SK-N-SH (cell line): ENCODE measurements at regions not wholly inside any gene's neighbourhood (a gene's known extent, or its start where the extent isn't known, plus 50 kb on each side); places are given as distances from the start of the nearest gene placed in this dataset.

ENCODE experiments used
- CTCF ChIA-PET: fragments of 300-600, 350-600 bp; formaldehyde crosslinking; extraction: SDS; loops from one replicate; lab custom pipeline; 2021; lab: Yijun Ruan, JAX
- POLR2A ChIA-PET: fragments of 350-600 bp; sonication (Branson Sonifier 250); formaldehyde crosslinking; extraction: SDS; loops from one replicate; lab custom pipeline; 2020; ENCODE audit warnings: antibody characterized with exemption, inconsistent platforms; lab: Yijun Ruan, JAX
- DNase-seq: peaks from one replicate; pipeline ENCODE4 v3.0.0; 2012
- H2AFZ ChIP-seq: fragments of 200-600 bp; sonication (generic); 2 replicates; pipeline ENCODE4 v1.8.1; 2016; ENCODE audit warnings: antibody characterized with exemption, mild to moderate bottlenecking, low read depth
- H3F3A ChIP-seq: fragments of 200-600 bp; sonication (generic); replicated peaks from 2 replicates; pipeline ENCODE3; 2016; ENCODE audit warnings: antibody characterized with exemption, mild to moderate bottlenecking; ENCODE audit not compliant: insufficient read depth
- H3K27ac ChIP-seq, 2 experiments: fragments of 200-500 bp in 1 of 2; fragments of 200-600 bp in 1 of 2; sonication (Bioruptor generic) in 1 of 2; sonication (generic), shearing (Covaris generic) in 1 of 2; 2 replicates each; pipeline versions ENCODE4 v1.5.1 to v1.6.1; 2014 to 2016; ENCODE audit warnings: low read depth in 2 of 2, inconsistent platforms in 1 of 2, low read length in 1 of 2, mild to moderate bottlenecking in 1 of 2, mixed read lengths in 1 of 2
- H3K27me3 ChIP-seq: fragments of 200-600 bp; sonication (generic), shearing (Covaris generic); 2 replicates; pipeline ENCODE4 v1.6.1; 2016; ENCODE audit warnings: mixed run types; ENCODE audit not compliant: insufficient read depth
- H3K36me3 ChIP-seq, 2 experiments: fragments of 200-500 bp in 1 of 2; fragments of 200-600 bp in 1 of 2; sonication (Bioruptor generic) in 1 of 2; sonication (generic) in 1 of 2; replicated peaks in 1 of 2; 2 replicates each; pipeline versions ENCODE3 to v1.5.1; 2014 to 2016; ENCODE audit warnings: low read length in 1 of 2, mild to moderate bottlenecking in 1 of 2; ENCODE audit not compliant: insufficient read depth in 2 of 2, control insufficient read depth in 1 of 2
- H3K4me1 ChIP-seq, 2 experiments: fragments of 200-500 bp in 1 of 2; fragments of 200-600 bp in 1 of 2; sonication (Bioruptor generic) in 1 of 2; sonication (generic), shearing (Covaris generic) in 1 of 2; 2 replicates each; pipeline versions ENCODE4 v1.5.1 to v1.6.1; 2014 to 2016; ENCODE audit warnings: low read depth in 1 of 2, low read length in 1 of 2, mixed run types in 1 of 2; ENCODE audit not compliant: insufficient read depth in 2 of 2, control insufficient read depth in 1 of 2
- H3K4me2 ChIP-seq: fragments of 200-600 bp; sonication (generic), shearing (Covaris generic); 2 replicates; pipeline ENCODE4 v1.6.1; 2017; ENCODE audit warnings: mixed run types
- H3K4me3 ChIP-seq, 2 experiments: fragments of 200-500 bp in 1 of 2; fragments of 200-600 bp in 1 of 2; sonication (Bioruptor generic) in 1 of 2; sonication (generic), shearing (Covaris generic) in 1 of 2; 2 replicates each; pipeline versions ENCODE4 v1.5.1 to v1.8.1; 2014 to 2016; ENCODE audit warnings: low read depth in 2 of 2, inconsistent platforms in 1 of 2, low read length in 1 of 2, mild to moderate bottlenecking in 1 of 2, mixed read lengths in 1 of 2, moderate library complexity in 1 of 2
- H3K79me2 ChIP-seq: fragments of 200-600 bp; sonication (generic); 2 replicates; pipeline ENCODE4 v1.8.1; 2017; ENCODE audit warnings: mild to moderate bottlenecking; ENCODE audit not compliant: insufficient read depth
- H3K9ac ChIP-seq: fragments of 200-600 bp; sonication (generic); 2 replicates; pipeline ENCODE4 v1.6.1; 2017; ENCODE audit warnings: mixed run types
- H3K9me2 ChIP-seq: fragments of 200-600 bp; sonication (generic); 2 replicates; pipeline ENCODE4 v1.6.1; 2017; ENCODE audit warnings: mixed run types
- H3K9me3 ChIP-seq: fragments of 200-600 bp; sonication (generic); 2 replicates; pipeline ENCODE4 v1.6.1; 2017; ENCODE audit warnings: mixed run types, mild to moderate bottlenecking, moderate library complexity
- H4K20me1 ChIP-seq: fragments of 200-600 bp; sonication (generic); 2 replicates; pipeline ENCODE4 v1.6.1; 2017; ENCODE audit warnings: mild to moderate bottlenecking, mixed run types; ENCODE audit not compliant: insufficient read depth
- CHD2 ChIP-seq: fragments of 150-350 bp; IDR thresholded peaks from 2 replicates; pipeline ENCODE4 v1.6.1; 2018; ENCODE audit warnings: low read length; ENCODE audit not compliant: partially characterized antibody
- ELF1 ChIP-seq: IDR thresholded peaks from 2 replicates; pipeline ENCODE4 v1.4.0; 2012
- EP300 ChIP-seq, 2 experiments: IDR thresholded peaks; 2 replicates each; pipeline versions ENCODE4 v1.4.0 to v1.6.1; 2012; ENCODE audit warnings: borderline replicate concordance in 1 of 2, low read depth in 1 of 2, low read length in 1 of 2
- EZH2phosphoT487 ChIP-seq: fragments of 200-600 bp; sonication (generic); IDR thresholded peaks from 2 replicates; pipeline ENCODE4 v1.6.1; 2017; ENCODE audit warnings: low read depth, mixed run types, mild to moderate bottlenecking, antibody characterized with exemption, moderate library complexity, borderline replicate concordance
- FOSL2 ChIP-seq: IDR thresholded peaks from 2 replicates; pipeline ENCODE4 v1.4.0; 2012; ENCODE audit warnings: low read depth, mild to moderate bottlenecking, moderate library complexity, borderline replicate concordance
- FOXJ3 ChIP-seq: sonication (generic); formaldehyde crosslinking; IDR thresholded peaks from 2 replicates; pipeline ENCODE4 v1.5.1; 2020; ENCODE audit warnings: mild to moderate bottlenecking, missing genetic modification reagents
- GABPA ChIP-seq: IDR thresholded peaks from 2 replicates; pipeline ENCODE4 v1.4.0; 2012; ENCODE audit warnings: low read depth, mild to moderate bottlenecking
- JUND ChIP-seq: IDR thresholded peaks from 2 replicates; pipeline ENCODE4 v1.4.0; 2012
- MEF2A ChIP-seq: IDR thresholded peaks from 2 replicates; pipeline ENCODE4 v1.4.0; 2012; ENCODE audit warnings: low read depth, borderline replicate concordance
- NFIC ChIP-seq: IDR thresholded peaks from 2 replicates; pipeline ENCODE4 v1.4.0; 2012; ENCODE audit warnings: borderline replicate concordance
- POLR2AphosphoS5 ChIP-seq: IDR thresholded peaks from 2 replicates; pipeline ENCODE4 v1.6.1; 2012; ENCODE audit warnings: low read depth, low read length
- RAD21 ChIP-seq: IDR thresholded peaks from 2 replicates; pipeline ENCODE4 v1.6.1; 2012; ENCODE audit warnings: mild to moderate bottlenecking, low read length
- RCOR1 ChIP-seq: fragments of 150-350 bp; IDR thresholded peaks from 2 replicates; pipeline ENCODE4 v1.6.1; 2017; ENCODE audit warnings: antibody characterized with exemption, low read length
- RFX5 ChIP-seq: IDR thresholded peaks from 2 replicates; pipeline ENCODE4 v1.6.1; 2012; ENCODE audit warnings: mild to moderate bottlenecking, improper control_type of control experiment, low read length
- RXRA ChIP-seq: IDR thresholded peaks from 2 replicates; pipeline ENCODE4 v1.4.0; 2012; ENCODE audit warnings: low read depth, mild to moderate bottlenecking, borderline replicate concordance
- SIN3A ChIP-seq: IDR thresholded peaks from 2 replicates; pipeline ENCODE4 v1.6.1; 2012; ENCODE audit warnings: low read depth, mild to moderate bottlenecking, low read length, moderate library complexity, borderline replicate concordance
- TAF1 ChIP-seq: IDR thresholded peaks from 2 replicates; pipeline ENCODE4 v1.6.1; 2012; ENCODE audit warnings: low read depth, mild to moderate bottlenecking, low read length, moderate library complexity, borderline replicate concordance
- TCF12 ChIP-seq: IDR thresholded peaks from 2 replicates; pipeline ENCODE4 v1.4.0; 2012
- YY1 ChIP-seq: IDR thresholded peaks from 2 replicates; pipeline ENCODE4 v1.4.0; 2012; ENCODE audit warnings: low read depth, mild to moderate bottlenecking
- WGBS: methylation state at CpG from one replicate; pipeline ENCODE4 v1.1.6; 2017; ENCODE audit warnings: low lambda C conversion rate; 5-methylcytosine and 5-hydroxymethylcytosine counted together
- TF ChIP-seq, protein P1 (sequence below): fragments of 200-600 bp; sonication (generic); IDR thresholded peaks from 2 replicates; pipeline ENCODE4 v1.6.1; 2017; ENCODE audit warnings: antibody characterized with exemption, mild to moderate bottlenecking, moderate library complexity
- TF ChIP-seq, protein P2 (sequence below): IDR thresholded peaks from 2 replicates; pipeline ENCODE4 v1.4.0; 2012; ENCODE audit warnings: low read depth
- TF ChIP-seq, protein P3 (sequence below): fragments of 150-350 bp; IDR thresholded peaks from 2 replicates; pipeline ENCODE4 v1.6.1; 2016; ENCODE audit warnings: mild to moderate bottlenecking, low read depth, low read length

DNA sequence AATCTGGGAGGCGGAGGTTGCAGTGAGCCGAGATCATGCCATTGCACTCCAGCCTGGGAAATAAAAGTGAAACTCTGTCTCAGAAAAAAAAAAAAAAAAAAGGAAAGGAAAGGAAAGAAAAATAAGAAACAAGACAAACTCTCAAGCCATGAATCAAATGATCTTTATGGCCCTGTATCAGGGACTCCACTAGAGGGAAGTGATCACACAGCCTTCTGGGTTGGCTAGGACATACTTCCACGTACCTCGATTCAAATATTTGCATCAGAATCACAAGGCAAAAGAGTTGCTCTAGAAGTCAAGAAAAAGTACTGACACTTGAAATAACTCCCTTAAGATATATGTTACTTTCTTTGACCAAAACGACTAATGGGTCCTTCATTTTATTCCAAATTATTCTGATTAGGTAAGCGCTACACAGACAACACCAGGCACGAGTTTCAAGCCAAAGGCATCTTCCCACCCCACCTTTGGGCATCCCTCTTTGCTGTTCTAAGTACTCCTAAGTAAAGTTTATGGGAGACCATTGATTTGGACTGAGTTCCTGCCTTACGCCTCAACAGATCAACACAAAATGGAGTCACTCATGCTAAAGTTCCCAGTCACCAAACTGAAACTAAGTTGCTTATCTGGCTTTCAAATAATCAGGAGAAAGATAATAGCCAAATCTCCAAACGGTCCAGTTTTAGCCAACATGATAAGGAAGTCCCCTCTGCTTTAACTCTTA lies 77.5 kb upstream of the NT5E start:
- POLR2A ChIA-PET = no interaction called here
- H3K27me3 ChIP-seq = no peaks in the 10 kb centered on the region
- peaks cover 9% of the 10 kb centered on the region for H3F3A ChIP-seq
- no peaks in the 10 kb centered on the region for H3K9me2 ChIP-seq
- H3K4me3 ChIP-seq = no peak overlapping the region
- H3K9ac ChIP-seq = no peak overlapping the region
- 81% methylated on average over 9 of the region's 9 CpGs for WGBS
- TF ChIP-seq, protein P1, sequence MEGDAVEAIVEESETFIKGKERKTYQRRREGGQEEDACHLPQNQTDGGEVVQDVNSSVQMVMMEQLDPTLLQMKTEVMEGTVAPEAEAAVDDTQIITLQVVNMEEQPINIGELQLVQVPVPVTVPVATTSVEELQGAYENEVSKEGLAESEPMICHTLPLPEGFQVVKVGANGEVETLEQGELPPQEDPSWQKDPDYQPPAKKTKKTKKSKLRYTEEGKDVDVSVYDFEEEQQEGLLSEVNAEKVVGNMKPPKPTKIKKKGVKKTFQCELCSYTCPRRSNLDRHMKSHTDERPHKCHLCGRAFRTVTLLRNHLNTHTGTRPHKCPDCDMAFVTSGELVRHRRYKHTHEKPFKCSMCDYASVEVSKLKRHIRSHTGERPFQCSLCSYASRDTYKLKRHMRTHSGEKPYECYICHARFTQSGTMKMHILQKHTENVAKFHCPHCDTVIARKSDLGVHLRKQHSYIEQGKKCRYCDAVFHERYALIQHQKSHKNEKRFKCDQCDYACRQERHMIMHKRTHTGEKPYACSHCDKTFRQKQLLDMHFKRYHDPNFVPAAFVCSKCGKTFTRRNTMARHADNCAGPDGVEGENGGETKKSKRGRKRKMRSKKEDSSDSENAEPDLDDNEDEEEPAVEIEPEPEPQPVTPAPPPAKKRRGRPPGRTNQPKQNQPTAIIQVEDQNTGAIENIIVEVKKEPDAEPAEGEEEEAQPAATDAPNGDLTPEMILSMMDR = peak; percentile 8; the same call in 1 of the 2 replicates
- TF ChIP-seq TAF1 (no peak), RAD21 (0 out of 2 replicates have a peak, but pooled peaks have one; percentile 16)
- DNase-seq = no peak
- H2AFZ ChIP-seq = no peak overlapping the region; the same call in 1 of the 2 replicates
- H3K27ac ChIP-seq = no peak overlapping the region
- H3K79me2 ChIP-seq = no peaks in the 10 kb centered on the region
- no peaks in the 10 kb centered on the region for H3K4me1 ChIP-seq
- H3K36me3 ChIP-seq = no peaks in the 10 kb centered on the region
- CTCF ChIA-PET = interaction anchor here (1.6 kb wide), 1 partner anchor 111 kb away, joined by 8 read pairs; no protein-coding TSS in a partner anchor
- H3K4me2 ChIP-seq = no peak overlapping the region
- no peaks in the 10 kb centered on the region for H3K9me3 ChIP-seq
- H4K20me1 ChIP-seq = no peaks in the 10 kb centered on the region

DNA sequence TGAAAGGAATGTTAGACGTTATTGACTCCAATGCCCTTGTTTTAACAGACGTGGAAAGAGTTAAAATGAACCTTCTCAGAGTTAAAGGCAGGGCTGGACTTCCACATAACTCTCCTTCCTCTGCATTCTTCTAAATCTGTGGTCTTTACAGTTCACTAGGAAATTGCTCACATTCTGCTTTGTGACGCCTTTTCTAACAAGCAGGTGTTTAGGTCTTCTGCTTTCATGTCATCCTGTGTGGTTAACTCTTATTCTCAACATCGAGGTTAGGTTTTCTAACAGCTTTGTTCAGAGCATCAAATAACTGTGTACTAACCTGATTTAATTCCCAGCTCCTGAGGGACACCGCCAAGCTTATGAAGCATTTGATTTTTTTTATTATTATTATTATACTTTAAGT lies 81.3 kb upstream of the NT5E start:
- H3K27ac ChIP-seq = no peak overlapping the region
- TF ChIP-seq NFIC = no peak
- no peak for TF ChIP-seq CHD2
- TF ChIP-seq POLR2AphosphoS5 = no peak
- TF ChIP-seq, protein P2, sequence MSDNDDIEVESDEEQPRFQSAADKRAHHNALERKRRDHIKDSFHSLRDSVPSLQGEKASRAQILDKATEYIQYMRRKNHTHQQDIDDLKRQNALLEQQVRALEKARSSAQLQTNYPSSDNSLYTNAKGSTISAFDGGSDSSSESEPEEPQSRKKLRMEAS = no peak
- TF ChIP-seq JUND = no peak
- no peak for TF ChIP-seq FOXJ3 (CRISPR knock-in tag)
- no peak for TF ChIP-seq EP300 (IDR thresholded peaks at IDR 0.05; ENCODE audit: borderline replicate concordance in 1 of 2, low read depth in 1 of 2, low read length in 1 of 2)
- no peak for TF ChIP-seq RFX5
- TF ChIP-seq, protein P3, sequence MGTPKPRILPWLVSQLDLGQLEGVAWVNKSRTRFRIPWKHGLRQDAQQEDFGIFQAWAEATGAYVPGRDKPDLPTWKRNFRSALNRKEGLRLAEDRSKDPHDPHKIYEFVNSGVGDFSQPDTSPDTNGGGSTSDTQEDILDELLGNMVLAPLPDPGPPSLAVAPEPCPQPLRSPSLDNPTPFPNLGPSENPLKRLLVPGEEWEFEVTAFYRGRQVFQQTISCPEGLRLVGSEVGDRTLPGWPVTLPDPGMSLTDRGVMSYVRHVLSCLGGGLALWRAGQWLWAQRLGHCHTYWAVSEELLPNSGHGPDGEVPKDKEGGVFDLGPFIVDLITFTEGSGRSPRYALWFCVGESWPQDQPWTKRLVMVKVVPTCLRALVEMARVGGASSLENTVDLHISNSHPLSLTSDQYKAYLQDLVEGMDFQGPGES = no peak
- TF ChIP-seq YY1 = no peak
- TF ChIP-seq FOSL2 = no peak
- TF ChIP-seq TAF1 = no peak
- no peak for TF ChIP-seq RCOR1
- no peak for TF ChIP-seq GABPA
- TF ChIP-seq RXRA = no peak
- TF ChIP-seq TCF12 = no peak
- no peak for TF ChIP-seq SIN3A
- no peak for TF ChIP-seq MEF2A
- TF ChIP-seq EZH2phosphoT487 = no peak
- no peak for TF ChIP-seq ELF1
- peaks cover 10% of the 10 kb centered on the region for H3F3A ChIP-seq
- H3K9ac ChIP-seq = no peak overlapping the region
- WGBS = 56% methylated on average over 5 of the region's 5 CpGs
- H3K36me3 ChIP-seq = no peaks in the 10 kb centered on the region
- H3K4me1 ChIP-seq = peaks cover 0 to 3% of the 10 kb centered on the region in 2 experiments; a peak in 1 of 4 replicates
- H4K20me1 ChIP-seq = no peaks in the 10 kb centered on the region
- no peaks in the 10 kb centered on the region for H3K27me3 ChIP-seq
- no peaks in the 10 kb centered on the region for H3K79me2 ChIP-seq
- no peak overlapping the region for H3K4me3 ChIP-seq
- H3K9me3 ChIP-seq = no peaks in the 10 kb centered on the region
- ChIA-PET CTCF (interaction anchor here (0.9 kb wide), 1 partner anchor 13 kb away, joined by 4 read pairs; no protein-coding TSS in a partner anchor), POLR2A (no interaction called here)
- no peak for DNase-seq
- no peaks in the 10 kb centered on the region for H3K9me2 ChIP-seq
- H3K4me2 ChIP-seq = no peak overlapping the region
- H2AFZ ChIP-seq = no peak overlapping the region
